HG02885 (cell line): ENCODE measurements at regions not wholly inside any gene's neighbourhood (a gene's known extent, or its start where the extent isn't known, plus 50 kb on each side); places are given as distances from the start of the nearest gene placed in this dataset.

ENCODE experiments used
- ATAC-seq: cut with Tn5 transposase; IDR thresholded peaks from one replicate; pipeline ENCODE4 v1.9.1; 2021; ENCODE audit warnings: mild to moderate bottlenecking; ENCODE audit not compliant: unreplicated experiment, poor library complexity

DNA sequence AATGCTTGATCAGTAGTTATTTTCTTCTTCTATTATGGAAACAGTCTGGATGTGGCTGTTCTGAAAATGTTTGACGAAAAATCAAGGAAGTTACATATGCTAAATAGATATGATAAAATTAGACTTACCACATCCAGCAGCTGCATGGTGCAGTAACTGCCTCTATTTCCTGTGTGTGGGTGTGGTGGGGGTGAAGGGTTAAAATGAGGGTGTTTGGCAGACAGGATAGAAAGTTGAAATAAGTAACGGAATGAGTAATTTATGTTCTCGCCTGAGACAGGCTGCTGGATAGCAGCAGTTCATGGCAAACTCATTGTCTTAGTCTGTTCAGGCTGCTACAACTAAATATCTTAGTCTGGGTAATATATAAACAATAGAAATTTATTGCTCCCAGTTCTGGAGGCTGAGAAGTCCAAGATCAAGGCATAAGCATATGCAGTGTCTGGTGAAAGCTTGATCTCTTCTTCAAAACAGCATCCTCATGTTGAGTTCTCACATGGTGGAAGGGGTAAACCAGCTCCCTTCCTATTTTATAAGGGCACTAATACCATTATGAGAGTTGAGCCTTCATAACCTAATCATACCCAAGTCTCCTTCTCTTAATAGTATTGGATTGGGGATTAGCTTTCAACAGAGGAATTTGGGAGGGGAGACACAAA, 1248.9 kb downstream of the SLITRK5 start:
- peak; percentile 98 for ATAC-seq

DNA sequence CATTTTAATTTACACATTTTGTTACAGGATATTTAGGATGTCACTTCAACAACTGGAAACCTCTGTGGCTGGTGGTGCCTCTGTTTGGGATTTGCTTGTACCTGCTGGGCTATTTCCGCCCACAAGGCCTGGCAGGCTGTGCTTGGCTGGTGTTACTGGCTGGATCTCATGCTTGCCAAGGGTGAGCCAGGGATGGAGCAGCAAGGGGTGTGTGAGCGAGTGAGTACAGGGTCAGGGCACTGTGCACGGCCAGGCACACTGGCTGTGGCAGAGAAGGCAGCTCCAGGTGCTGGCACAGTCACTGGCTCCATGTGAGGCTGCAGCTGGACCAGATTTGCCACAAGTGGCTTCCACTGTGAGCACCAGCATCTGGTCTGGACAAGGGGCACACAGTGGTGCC, 1254.8 kb downstream of the SLITRK5 start:
- no peak for ATAC-seq

DNA sequence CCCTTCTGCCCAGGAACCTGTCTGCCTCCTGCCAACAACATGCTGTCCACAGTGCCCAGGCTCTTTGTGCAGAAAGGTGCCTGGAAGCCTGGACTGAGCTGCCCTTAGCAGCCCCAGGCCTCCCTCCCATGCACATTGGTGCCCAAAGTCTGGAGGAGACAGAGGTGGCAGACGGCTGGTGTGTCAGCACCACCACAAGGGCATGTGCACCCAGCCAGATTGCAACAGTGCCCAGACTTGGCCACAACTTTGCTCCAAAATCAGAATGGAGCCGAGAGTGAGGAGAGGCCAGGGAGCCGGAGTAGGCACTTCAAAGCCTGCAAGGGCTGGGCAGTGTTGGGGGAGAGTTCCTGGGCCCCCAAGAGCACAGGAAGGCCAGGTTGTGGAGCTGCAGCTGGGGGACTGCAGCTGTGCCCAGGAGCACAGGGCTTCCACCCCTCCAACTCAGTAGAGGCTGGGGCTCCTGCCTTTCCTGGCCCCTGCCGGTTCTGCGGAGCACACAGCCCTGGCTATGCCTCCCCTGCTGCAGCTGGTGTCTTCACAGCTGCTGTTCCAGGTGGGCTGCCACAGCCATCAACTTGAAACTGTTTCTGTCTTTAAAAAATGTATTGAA, 1255.8 kb downstream of the SLITRK5 start:
- ATAC-seq: no peak

DNA sequence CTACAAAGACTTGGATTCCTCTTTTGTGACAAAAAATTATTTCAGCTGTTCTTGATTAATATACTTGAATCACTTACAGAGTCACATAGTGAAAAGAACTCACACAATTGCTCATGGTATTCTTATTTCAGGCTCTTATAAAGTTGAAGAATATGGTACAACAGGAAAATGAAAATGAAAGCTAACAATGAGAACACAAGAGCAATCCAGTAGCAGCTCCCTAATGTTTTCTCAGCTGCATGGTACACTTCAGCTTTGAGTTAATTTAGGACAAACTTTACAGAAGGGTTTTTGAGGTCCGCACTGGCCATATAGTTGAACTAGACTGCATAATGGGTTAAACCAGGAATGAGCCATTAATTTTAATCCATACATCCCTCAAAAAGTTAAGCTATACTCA, 1261.8 kb downstream of the SLITRK5 start:
- ATAC-seq: no peak

DNA sequence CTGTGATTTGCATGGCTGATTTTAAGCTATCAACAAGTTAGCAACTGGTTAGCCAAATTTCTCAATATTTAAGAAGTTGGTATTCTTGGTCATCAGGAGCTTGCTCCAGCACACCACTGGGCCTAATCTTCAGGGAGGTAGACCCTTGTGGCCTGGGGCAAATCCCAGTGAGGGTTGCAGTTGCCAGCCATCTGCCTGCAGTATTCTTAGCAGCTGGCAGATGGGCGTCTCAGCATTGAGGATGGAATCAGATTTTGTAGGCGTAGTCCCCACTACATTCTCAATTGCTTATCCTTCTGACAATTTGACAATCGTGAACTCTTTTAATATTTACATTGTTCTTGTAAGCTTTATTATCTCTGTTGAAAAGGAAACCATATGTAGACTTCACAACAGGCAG, 1266.2 kb downstream of the SLITRK5 start:
- ATAC-seq: no peak

DNA sequence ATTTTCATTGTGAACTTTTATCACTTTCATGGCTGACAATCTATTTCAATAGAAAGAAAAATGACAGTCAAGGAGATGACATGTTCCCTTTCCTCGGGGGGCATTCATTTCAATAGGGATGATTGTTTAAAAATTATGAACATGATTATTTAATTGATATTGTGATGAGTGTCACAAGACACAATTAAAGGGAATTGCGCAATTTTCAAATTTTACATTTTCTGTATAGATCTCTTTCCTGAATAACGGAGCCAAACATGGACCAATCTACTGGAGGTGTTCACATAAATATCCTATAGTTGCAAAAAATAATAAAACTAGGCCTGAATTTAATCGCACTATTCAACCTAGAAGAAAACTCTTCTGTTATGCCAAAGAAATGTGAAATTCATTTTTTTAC, 1274.6 kb downstream of the SLITRK5 start:
- no peak for ATAC-seq

DNA sequence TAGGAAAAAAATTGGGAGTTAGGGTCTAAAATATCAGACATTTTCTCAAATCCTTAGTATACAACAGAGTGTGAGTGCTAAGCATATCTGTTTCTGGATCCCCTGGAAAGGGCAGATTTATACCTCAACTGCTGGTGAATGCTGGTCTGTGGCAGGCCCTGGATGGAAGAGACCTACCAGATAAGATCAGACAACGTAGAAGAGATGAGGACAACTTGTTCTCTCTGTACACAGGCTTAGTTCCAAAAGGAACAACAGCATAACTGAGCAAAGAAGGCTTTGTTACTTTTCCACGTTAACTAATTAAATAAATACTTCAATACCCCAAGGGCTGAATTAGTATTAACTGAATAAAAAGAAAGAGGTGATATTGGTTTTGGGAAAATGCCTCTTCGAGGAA, 1277.3 kb downstream of the SLITRK5 start:
- ATAC-seq: no peak

DNA sequence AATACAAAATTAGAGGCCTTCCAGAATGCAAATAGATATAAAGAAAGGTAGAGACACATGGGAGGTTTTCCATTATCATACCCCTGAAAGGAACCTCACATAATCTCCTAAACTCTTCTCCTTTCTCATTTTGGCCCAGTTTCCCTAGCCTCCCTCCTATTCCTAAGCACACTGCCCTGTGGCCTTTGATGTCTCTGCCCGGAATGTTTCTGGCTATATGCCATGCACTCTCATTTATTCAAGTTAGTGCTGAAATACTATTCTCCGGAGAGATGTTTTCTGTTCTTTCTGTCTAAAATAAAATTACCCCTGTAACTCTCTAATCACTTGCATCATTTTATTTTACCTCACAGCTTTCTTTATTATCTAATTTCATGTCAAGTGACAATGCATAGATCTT, 1287.7 kb downstream of the SLITRK5 start:
- ATAC-seq: no peak

DNA sequence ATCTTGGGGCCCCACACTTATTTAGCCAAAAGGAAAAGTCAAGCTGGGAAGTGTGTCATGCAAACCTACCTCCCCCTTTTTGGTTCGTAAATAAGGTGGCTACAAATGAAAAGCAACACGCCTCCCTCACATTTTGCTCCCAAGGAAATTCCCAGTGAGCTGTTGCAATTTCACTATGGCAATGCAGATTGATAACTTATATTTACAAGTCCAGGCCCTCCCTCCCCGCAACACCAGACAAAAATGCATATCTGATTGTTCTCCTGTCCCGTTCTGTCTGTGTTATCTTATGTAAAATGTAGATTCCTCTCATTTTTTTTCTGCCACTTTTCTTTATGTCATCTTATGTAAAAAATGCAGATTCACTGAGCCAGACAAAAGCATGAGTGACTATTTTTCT, 1305.3 kb downstream of the SLITRK5 start:
- no peak for ATAC-seq

DNA sequence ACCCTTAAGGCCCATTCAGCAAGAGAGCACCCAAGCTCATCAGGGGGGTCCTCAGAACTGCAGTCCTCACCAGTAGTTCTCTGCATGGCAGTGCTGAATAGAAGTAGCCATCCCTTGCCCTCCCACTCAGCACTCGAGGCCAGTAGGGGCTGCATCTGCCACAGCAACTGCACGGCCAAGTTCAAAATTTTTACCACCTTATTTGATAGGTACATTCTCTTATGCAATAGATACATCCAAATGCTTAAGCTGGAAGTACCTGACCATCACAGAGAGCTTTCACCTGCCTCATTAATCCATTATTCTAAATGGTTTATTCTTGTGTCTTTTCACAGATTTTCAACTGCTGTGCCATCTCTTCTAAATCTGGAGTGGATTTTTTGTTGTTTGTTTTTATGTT, 1307.4 kb downstream of the SLITRK5 start:
- no peak for ATAC-seq

DNA sequence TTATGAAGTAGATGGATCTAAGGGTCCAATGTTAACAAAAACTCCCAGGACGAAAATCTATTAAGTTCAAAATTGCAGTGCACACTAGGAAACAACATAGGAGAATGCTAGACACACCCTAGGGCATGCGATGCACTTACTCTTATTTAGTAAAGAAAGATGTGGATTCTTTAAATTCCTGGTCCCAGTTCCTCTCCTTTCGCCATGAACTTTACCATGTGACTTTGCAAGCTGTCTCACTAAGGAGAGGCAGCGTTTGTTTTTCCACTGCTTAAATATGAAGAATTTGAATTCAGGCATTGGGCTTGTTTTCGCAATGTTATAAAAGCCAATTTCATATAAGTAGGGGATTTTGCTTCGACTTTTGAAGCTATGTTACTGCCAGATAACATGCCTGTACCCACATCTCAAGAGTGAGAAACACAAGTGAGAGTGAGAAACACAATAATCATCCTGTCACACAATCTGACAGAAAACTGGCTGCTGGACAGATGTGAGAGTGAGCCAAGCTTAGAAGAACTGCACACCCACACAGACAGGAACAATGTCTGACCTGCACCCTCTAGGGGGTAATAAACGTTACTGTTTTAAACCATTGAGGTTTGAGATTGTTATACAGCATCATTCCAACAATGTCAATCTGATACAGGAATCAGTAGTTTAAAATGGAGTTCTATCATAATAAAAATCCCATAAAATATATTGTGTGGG, 1308.4 kb downstream of the SLITRK5 start:
- peak; percentile 58 for ATAC-seq

DNA sequence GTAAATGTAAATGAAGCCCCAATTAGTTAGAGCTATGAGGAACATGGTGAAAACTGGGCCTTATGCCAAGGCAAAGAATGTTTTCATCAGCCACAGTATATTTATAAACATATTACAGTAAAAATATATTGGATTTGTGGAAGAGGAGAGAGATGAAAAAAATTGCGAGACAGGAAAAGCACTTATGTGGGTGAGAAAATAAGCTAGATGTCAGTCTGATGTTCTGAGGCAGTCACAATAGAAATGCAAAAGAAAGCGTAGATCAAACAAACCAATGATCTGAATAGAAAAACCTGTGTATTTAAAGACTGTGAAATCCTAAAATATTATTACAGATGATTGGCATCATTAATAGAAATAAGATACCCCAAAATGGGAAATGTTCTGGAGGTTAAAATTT, 1332.5 kb downstream of the SLITRK5 start:
- no peak for ATAC-seq

DNA sequence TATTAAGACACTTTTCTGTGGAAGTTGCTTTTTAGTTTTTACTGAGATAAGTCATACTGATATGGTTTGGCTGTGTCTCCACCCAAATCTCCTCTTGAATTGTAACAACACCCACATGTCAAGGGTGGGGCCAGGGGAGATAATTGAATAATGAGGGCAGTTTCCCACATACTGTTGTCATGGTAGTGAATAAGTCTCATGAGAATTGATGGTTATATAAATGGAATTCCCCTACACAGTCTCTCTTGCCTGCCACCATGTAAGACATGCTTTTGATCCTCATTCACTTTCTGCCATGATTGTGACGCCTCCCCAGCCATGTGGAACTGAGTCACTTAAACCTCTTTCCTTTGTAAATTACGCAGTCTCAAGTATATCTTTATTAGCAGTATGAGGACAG, 1340.4 kb downstream of the SLITRK5 start:
- no peak for ATAC-seq

DNA sequence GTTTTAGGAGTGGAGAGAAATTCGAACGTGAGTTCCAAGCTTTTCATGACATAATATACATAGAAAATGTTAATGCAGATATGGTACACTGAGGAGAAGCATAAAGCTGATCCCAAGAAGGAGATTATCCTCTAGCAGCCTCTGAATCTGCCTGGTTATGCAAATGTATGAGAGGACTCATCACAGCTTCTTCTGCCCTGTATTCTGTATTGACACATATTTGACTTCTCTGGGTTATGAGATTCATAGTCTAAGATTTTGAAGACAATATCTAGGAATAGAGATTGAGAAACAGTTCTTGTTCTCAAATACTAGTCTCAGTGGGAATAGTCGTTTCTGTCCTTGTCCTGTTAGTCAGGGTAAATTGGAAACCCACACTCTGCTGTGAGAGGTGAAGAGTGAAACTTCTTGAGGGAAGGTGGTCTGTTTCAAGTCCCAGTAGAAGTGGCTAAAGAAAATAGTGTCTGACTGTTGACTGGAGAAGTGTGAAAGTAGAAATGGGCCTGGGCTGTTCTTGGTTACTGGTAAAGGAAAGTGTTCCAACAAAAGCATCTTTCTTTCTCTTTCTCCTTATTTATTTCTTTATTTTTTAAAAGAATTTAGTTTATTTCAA, 1356.6 kb downstream of the SLITRK5 start:
- ATAC-seq: no peak

DNA sequence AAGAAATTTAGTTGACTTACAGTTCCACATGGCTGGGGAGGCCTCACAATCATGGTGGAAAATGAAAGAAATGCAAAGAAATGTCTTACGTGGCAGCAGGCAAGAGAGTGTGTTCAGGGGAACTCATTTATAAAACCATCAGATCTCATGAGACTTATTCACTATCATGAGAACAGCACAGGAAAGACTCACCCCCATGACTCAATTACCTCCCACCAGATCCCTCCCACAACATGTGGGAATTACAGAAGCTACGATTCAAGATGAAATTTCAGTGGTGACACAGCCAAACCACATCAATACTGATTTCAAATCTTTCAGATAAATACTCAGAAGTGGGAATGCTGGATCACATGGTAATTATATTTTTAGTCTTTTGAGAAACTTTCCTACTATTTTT, 1357.9 kb downstream of the SLITRK5 start:
- ATAC-seq: no peak

DNA sequence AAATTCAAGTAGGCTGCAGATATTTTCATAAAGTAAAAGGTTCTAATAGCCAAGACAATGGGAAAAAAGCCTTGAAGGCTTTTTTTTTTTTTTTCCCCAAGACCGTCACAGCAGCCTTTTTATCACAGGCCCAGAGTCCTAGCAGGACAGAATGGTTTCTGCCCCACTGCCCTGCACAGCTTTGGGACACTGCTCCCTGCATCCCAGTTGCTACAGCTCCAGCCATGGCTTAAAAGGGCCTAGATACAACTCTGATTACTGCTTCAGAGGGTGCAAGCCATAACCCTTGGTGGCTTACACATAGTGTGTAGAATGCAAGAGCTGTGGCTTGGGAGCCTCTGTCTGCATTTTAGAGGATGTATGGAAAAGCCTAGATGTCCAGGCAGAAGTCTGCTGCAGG, 1362.8 kb downstream of the SLITRK5 start:
- no peak for ATAC-seq

DNA sequence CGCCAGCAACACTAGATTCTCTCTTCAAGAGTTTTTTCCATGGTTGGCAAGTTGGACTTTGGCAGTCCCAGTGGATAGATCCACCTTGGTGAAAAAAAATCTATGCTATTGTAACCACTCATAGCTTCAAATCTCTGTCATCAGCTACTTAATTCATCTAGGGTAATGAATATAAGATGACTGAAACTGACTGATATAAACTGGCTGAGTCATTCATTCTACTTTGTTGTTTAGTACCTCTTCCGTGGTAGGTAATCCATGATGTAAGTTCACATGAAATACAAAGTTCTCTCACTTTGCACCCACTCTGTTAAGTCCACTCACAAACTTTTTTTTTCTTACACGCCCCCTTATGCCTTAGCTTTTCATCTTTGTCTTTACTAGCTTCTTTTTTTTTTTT, 1381.5 kb downstream of the SLITRK5 start:
- ATAC-seq: no peak

DNA sequence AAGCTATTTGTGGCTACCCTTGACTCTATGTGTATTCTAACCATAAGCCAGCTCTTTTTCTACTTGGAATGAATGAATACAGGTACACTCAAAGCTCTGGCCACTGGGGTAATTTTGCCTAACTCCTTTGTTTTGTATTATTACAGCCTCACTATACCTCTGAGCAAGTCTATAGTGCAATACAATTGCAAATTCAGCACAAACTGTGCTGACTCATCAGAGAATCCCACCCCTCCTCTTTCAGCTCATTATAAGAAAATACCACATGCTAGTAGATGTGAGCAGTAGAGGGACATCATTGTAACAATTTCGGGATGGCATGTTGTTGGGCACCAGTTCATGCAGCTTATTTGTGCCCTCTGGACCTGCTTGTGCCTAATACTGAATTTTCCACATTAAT, 1382.2 kb downstream of the SLITRK5 start:
- ATAC-seq: no peak

DNA sequence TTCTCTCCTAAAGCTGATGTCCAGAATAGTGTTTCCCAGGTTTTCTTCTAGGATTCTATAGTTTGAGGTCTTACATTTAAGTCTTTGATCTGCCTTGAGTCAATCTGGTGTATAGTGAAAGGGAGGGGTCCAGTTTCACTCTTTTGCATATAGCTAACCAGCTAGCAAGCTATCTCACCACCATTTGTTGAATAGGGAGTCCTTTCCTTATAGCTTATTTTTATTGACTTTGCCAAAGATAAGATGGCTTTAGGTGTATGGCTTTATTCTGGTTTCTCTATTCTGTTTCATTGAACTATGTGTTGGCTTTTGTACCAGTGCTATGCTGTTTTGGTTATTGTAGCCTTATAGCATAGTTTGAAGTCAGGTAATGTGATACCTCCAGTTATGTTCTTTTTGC, 1386.1 kb downstream of the SLITRK5 start:
- ATAC-seq: no peak

DNA sequence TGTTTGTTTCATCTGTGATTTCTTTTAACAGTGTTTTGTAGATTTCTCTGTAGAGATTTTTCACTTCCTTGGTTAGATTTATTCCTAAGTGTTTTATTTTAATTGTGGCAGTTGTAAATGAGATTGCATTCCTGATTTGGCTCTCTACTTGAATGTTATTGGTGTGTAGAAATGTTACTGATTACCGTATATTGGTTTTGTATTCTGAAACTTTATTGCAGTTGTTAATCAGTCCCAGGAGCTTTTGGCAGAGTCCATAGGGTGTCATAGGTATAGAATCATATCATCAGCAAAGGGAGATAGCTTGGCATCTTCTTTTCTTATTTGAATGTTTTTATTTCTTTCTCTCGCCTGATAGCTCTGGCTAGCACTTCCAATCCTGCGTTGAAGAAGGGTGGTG, 1386.7 kb downstream of the SLITRK5 start:
- no peak for ATAC-seq

DNA sequence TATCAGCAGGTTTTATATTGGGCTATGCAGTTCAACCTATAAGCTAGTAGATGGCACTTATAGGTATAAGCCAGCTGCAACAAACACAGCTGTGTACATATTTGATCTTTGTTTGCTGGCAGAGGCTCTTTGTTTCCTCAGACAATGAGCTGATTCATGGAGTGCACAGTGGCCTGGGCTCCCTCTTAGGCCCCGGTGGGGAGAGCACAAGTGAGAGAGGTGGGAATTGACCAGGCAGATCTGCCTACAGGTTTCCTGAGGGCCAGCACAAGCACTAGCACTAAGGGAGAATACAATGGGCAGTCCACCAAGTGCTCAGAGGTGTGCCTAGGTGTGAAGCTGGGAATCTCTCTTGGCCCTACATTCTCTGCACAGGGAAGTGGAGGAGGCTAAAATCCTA, 1390.7 kb downstream of the SLITRK5 start:
- no peak for ATAC-seq
